GM12878 (cell line): ENCODE measurements at regions not wholly inside any gene's neighbourhood (a gene's known extent, or its start where the extent isn't known, plus 50 kb on each side); places are given as distances from the start of the nearest gene placed in this dataset.

ENCODE experiments used
- ATAC-seq: fragments of 200-7000 bp; cut with Tn5 transposase; 3 replicates; pipeline ENCODE4 v1.9.1; 2020; ENCODE audit warnings: mild to moderate bottlenecking, moderate library complexity
- BruUV-seq: library from RNA; stranded (reverse); fragments of 400-500 nt; replicated peaks from 2 replicates; lab custom pipeline; 2021; lab: Mats Ljungman, UMichigan
- CTCF ChIA-PET: fragments of 300-600 bp; sonication (Branson Sonifier 250); formaldehyde crosslinking; extraction: SDS; loops from one replicate; lab custom pipeline; 2021; ENCODE audit warnings: inconsistent platforms; lab: Yijun Ruan, JAX
- POLR2A ChIA-PET: fragments of 350-600 bp; formaldehyde crosslinking; extraction: SDS; loops from one replicate; lab custom pipeline; 2021; ENCODE audit warnings: inconsistent platforms; lab: Charles Lee
- RAD21 ChIA-PET: fragments of 300-600 bp; sonication (Branson Sonifier 250); formaldehyde crosslinking; loops from one replicate; lab custom pipeline; 2023; ENCODE audit warnings: antibody characterized with exemption; ENCODE audit not compliant: unreplicated experiment; lab: Charles Lee
- SMC1A ChIA-PET: fragments of 300-600 bp; sonication (Branson Sonifier 250); formaldehyde crosslinking; loops from one replicate; lab custom pipeline; 2023; ENCODE audit not compliant: unreplicated experiment, uncharacterized antibody; lab: Charles Lee
- DNase-seq: peaks from one replicate; pipeline ENCODE4 v3.0.0-alpha.2; 2011; ENCODE audit warnings: low read depth, low spot score
- FAIRE-seq: peaks from 3 replicates; lab custom pipeline; 2011; peaks lifted over from hg19 to GRCh38; lab: Jason Lieb, UNC
- H2AFZ ChIP-seq: 2 replicates; pipeline ENCODE4 v1.6.0; 2011; ENCODE audit warnings: low read depth, low read length, control low read depth; ENCODE audit not compliant: control insufficient read depth
- H3K27ac ChIP-seq: 2 replicates; pipeline ENCODE4 v1.5.1; 2011; ENCODE audit warnings: control low read depth; ENCODE audit not compliant: control insufficient read depth, insufficient read depth
- H3K27me3 ChIP-seq, 2 experiments: replicated peaks in 1 of 2; 2 replicates each; pipeline versions ENCODE4 v1.6.0 to v1.6.1; 2011; ENCODE audit warnings: low read length in 1 of 2; ENCODE audit not compliant: control insufficient read depth in 2 of 2, insufficient read depth in 2 of 2
- H3K36me3 ChIP-seq, 2 experiments: 2 replicates each; pipeline ENCODE4 v1.5.1; 2011; ENCODE audit warnings: low read length in 1 of 2; ENCODE audit not compliant: control insufficient read depth in 2 of 2, insufficient read depth in 2 of 2
- H3K4me1 ChIP-seq: 2 replicates; pipeline ENCODE4 v1.6.1; 2011; ENCODE audit warnings: mild to moderate bottlenecking, low read length, moderate library complexity, mixed read lengths; ENCODE audit not compliant: control insufficient read depth, insufficient read depth
- H3K4me2 ChIP-seq: 2 replicates; pipeline ENCODE4 v1.6.0; 2011; ENCODE audit warnings: control low read depth; ENCODE audit not compliant: control insufficient read depth, insufficient read depth
- H3K4me3 ChIP-seq: fragments of 200-600 bp; sonication (generic); 2 replicates; pipeline ENCODE4 v1.5.1; 2016
- H3K79me2 ChIP-seq: 2 replicates; pipeline ENCODE4 v1.6.0; 2011; ENCODE audit warnings: low read length; ENCODE audit not compliant: control insufficient read depth, insufficient read depth
- H3K9ac ChIP-seq: 2 replicates; pipeline ENCODE4 v1.8.0; 2011; ENCODE audit warnings: low read length, control low read depth, mixed read lengths; ENCODE audit not compliant: control insufficient read depth, insufficient read depth
- H3K9me3 ChIP-seq: replicated peaks from 3 replicates; pipeline ENCODE4 v1.5.1; 2011; ENCODE audit warnings: mild to moderate bottlenecking, low read length; ENCODE audit not compliant: control insufficient read depth, insufficient read depth
- H4K20me1 ChIP-seq: 2 replicates; pipeline ENCODE4 v1.6.0; 2011; ENCODE audit not compliant: control insufficient read depth, insufficient read depth
- CREB1 ChIP-seq: IDR thresholded peaks from 2 replicates; pipeline ENCODE4 v1.6.1; 2012; ENCODE audit warnings: low read depth, mild to moderate bottlenecking, inconsistent platforms
- EZH2 ChIP-seq: IDR thresholded peaks from 2 replicates; pipeline ENCODE4 v1.6.1; 2012; ENCODE audit warnings: low read depth, mild to moderate bottlenecking, control low read depth, inconsistent platforms, low read length, borderline replicate concordance; ENCODE audit not compliant: control insufficient read depth
- HDAC2 ChIP-seq: fragments of 200-600 bp; sonication (generic); IDR thresholded peaks from 2 replicates; pipeline ENCODE4 v1.6.1; 2017
- NFYB ChIP-seq: IDR thresholded peaks from 2 replicates; pipeline ENCODE4 v1.6.1; 2011; ENCODE audit warnings: low read depth, mild to moderate bottlenecking, low read length, improper control_type of control experiment, moderate library complexity; ENCODE audit not compliant: insufficient read depth
- RBBP5 ChIP-seq: fragments of 200-600 bp; sonication (generic); conservative IDR thresholded peaks from 2 replicates; pipeline ENCODE4 v1.6.1; 2016
- RELB ChIP-seq: fragments of 450-650 bp; IDR thresholded peaks from 2 replicates; pipeline ENCODE4 v1.6.1; 2017; ENCODE audit warnings: low read depth, mild to moderate bottlenecking, moderate library complexity
- SIX5 ChIP-seq: IDR thresholded peaks from 2 replicates; pipeline ENCODE4 v1.6.1; 2011; ENCODE audit warnings: mild to moderate bottlenecking, low read depth, low read length, moderate library complexity; ENCODE audit not compliant: severe bottlenecking
- SKIL ChIP-seq: fragments of 450-650 bp; IDR thresholded peaks from 2 replicates; pipeline ENCODE4 v1.6.1; 2017; ENCODE audit warnings: mild to moderate bottlenecking, low read depth, inconsistent platforms; ENCODE audit not compliant: poor library complexity, severe bottlenecking
- SMAD5 ChIP-seq: IDR thresholded peaks from 2 replicates; pipeline ENCODE4 v1.6.1; 2016; ENCODE audit warnings: antibody characterized with exemption, low read depth
- TCF12 ChIP-seq: IDR thresholded peaks from 2 replicates; pipeline ENCODE4 v1.6.1; 2011; ENCODE audit warnings: low read depth, mild to moderate bottlenecking, low read length
- WGBS: methylation state at CpG from one replicate; pipeline ENCODE4 v1.1.6; 2016; ENCODE audit warnings: low lambda C conversion rate; ENCODE audit not compliant: insufficient replicate concordance, insufficient coverage; ENCODE audit errors: missing lambda C conversion rate; 5-methylcytosine and 5-hydroxymethylcytosine counted together
- in situ Hi-C: fragments of 300-500 bp; cut with MboI; formaldehyde crosslinking; loops from 9 replicates; pipeline ENCODE4 v1.14.3; 2018; ENCODE audit warnings: mixed read lengths
- intact Hi-C: fragments of 100-400 bp; cut with micrococcal nuclease; formaldehyde crosslinking; loops from one replicate; pipeline ENCODE4 v1.14.2; 2022; ENCODE audit not compliant: unreplicated experiment
- TF ChIP-seq, protein P1 (sequence below): fragments of 150-350 bp; IDR thresholded peaks from 2 replicates; pipeline ENCODE4 v1.6.1; 2016; ENCODE audit warnings: low read depth, low read length
- TF ChIP-seq, protein P2 (sequence below): fragments of 450-650 bp; IDR thresholded peaks from 2 replicates; pipeline ENCODE4 v1.6.1; 2017; ENCODE audit warnings: mild to moderate bottlenecking, moderate library complexity

- Histone ChIP-seq H3K27ac (no peak overlapping the region), H3K79me2 (no peaks in the 10 kb centered on the region), H3K36me3 (no peaks in the 10 kb centered on the region), H2AFZ (no peak overlapping the region), H3K4me1 (no peaks in the 10 kb centered on the region), H3K4me3 (no peak overlapping the region), H3K9me3 (peaks cover 3% of the 10 kb centered on the region; the same call in 1 of the 3 replicates), H4K20me1 (no peaks in the 10 kb centered on the region), H3K27me3 (no peaks in the 10 kb centered on the region), H3K4me2 (no peak overlapping the region), H3K9ac (no peak overlapping the region)
- no TSS peak for BruUV-seq
- FAIRE-seq (no peak), ATAC-seq (no peak), DNase-seq (no peak)
- ChIA-PET SMC1A (no interaction called here), RAD21 (no interaction called here), CTCF (no interaction called here), POLR2A (no interaction called here)
- in situ Hi-C loops = no loop called here
- intact Hi-C loops = no loop called here
- WGBS = 54% methylated on average over 30 of the region's 31 CpGs
- TF ChIP-seq EZH2 (no peak), SKIL (no peak), RBBP5 (no peak), RELB (no peak), HDAC2 (no peak), SIX5 (no peak), TCF12 (no peak), SMAD5 (no peak), CREB1 (no peak), NFYB (no peak)
- TF ChIP-seq, protein P1, sequence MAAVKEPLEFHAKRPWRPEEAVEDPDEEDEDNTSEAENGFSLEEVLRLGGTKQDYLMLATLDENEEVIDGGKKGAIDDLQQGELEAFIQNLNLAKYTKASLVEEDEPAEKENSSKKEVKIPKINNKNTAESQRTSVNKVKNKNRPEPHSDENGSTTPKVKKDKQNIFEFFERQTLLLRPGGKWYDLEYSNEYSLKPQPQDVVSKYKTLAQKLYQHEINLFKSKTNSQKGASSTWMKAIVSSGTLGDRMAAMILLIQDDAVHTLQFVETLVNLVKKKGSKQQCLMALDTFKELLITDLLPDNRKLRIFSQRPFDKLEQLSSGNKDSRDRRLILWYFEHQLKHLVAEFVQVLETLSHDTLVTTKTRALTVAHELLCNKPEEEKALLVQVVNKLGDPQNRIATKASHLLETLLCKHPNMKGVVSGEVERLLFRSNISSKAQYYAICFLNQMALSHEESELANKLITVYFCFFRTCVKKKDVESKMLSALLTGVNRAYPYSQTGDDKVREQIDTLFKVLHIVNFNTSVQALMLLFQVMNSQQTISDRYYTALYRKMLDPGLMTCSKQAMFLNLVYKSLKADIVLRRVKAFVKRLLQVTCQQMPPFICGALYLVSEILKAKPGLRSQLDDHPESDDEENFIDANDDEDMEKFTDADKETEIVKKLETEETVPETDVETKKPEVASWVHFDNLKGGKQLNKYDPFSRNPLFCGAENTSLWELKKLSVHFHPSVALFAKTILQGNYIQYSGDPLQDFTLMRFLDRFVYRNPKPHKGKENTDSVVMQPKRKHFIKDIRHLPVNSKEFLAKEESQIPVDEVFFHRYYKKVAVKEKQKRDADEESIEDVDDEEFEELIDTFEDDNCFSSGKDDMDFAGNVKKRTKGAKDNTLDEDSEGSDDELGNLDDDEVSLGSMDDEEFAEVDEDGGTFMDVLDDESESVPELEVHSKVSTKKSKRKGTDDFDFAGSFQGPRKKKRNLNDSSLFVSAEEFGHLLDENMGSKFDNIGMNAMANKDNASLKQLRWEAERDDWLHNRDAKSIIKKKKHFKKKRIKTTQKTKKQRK = no peak
- TF ChIP-seq, protein P2, sequence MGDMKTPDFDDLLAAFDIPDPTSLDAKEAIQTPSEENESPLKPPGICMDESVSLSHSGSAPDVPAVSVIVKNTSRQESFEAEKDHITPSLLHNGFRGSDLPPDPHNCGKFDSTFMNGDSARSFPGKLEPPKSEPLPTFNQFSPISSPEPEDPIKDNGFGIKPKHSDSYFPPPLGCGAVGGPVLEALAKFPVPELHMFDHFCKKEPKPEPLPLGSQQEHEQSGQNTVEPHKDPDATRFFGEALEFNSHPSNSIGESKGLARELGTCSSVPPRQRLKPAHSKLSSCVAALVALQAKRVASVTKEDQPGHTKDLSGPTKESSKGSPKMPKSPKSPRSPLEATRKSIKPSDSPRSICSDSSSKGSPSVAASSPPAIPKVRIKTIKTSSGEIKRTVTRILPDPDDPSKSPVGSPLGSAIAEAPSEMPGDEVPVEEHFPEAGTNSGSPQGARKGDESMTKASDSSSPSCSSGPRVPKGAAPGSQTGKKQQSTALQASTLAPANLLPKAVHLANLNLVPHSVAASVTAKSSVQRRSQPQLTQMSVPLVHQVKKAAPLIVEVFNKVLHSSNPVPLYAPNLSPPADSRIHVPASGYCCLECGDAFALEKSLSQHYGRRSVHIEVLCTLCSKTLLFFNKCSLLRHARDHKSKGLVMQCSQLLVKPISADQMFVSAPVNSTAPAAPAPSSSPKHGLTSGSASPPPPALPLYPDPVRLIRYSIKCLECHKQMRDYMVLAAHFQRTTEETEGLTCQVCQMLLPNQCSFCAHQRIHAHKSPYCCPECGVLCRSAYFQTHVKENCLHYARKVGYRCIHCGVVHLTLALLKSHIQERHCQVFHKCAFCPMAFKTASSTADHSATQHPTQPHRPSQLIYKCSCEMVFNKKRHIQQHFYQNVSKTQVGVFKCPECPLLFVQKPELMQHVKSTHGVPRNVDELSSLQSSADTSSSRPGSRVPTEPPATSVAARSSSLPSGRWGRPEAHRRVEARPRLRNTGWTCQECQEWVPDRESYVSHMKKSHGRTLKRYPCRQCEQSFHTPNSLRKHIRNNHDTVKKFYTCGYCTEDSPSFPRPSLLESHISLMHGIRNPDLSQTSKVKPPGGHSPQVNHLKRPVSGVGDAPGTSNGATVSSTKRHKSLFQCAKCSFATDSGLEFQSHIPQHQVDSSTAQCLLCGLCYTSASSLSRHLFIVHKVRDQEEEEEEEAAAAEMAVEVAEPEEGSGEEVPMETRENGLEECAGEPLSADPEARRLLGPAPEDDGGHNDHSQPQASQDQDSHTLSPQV = no peak
Observed at GRCh38 chr1:2948751-2949680, 72.3 kb upstream of the ACTRT2 start.
